Neuronal stem cell (in vitro differentiated cells): ENCODE measurements at regions not wholly inside any gene's neighbourhood (a gene's known extent, or its start where the extent isn't known, plus 50 kb on each side); places are given as distances from the start of the nearest gene placed in this dataset.
A peak's percentile ranks its signal among the peaks of the same experiment; 100 is the strongest.

Source experiments
- DNase-seq: peaks from one replicate; pipeline ENCODE4 v3.0.0-alpha.2; 2013; ENCODE audit warnings: low spot score
- H2AFZ ChIP-seq: one replicate; pipeline ENCODE4 v1.6.1; 2013; ENCODE audit warnings: mild to moderate bottlenecking, low read length, inconsistent platforms
- H2AK5ac ChIP-seq: 2 replicates; pipeline ENCODE4 v1.6.1; 2013; ENCODE audit warnings: low read depth, mild to moderate bottlenecking, inconsistent platforms, low read length, moderate library complexity, mixed read lengths
- H2BK120ac ChIP-seq: 2 replicates; pipeline ENCODE4 v1.6.1; 2013; ENCODE audit warnings: low read depth, mild to moderate bottlenecking, inconsistent platforms, low read length, moderate library complexity, mixed read lengths
- H2BK12ac ChIP-seq: one replicate; pipeline ENCODE4 v1.6.1; 2013; ENCODE audit warnings: low read length, inconsistent platforms
- H2BK15ac ChIP-seq: 2 replicates; pipeline ENCODE4 v1.6.1; 2013; ENCODE audit warnings: mild to moderate bottlenecking, low read length, inconsistent platforms, mixed read lengths
- H2BK5ac ChIP-seq: one replicate; pipeline ENCODE4 v1.6.1; 2013; ENCODE audit warnings: inconsistent platforms, mild to moderate bottlenecking, low read length, moderate library complexity
- H3K14ac ChIP-seq: one replicate; pipeline ENCODE4 v1.6.1; 2013; ENCODE audit warnings: low read length, inconsistent platforms
- H3K18ac ChIP-seq: 2 replicates; pipeline ENCODE4 v1.6.1; 2013; ENCODE audit warnings: low read length, inconsistent platforms
- H3K23ac ChIP-seq: 2 replicates; pipeline ENCODE4 v1.6.1; 2013; ENCODE audit warnings: low read depth, mild to moderate bottlenecking, mixed read lengths, low read length, inconsistent platforms; ENCODE audit not compliant: poor library complexity
- H3K27ac ChIP-seq: replicated peaks from 3 replicates; pipeline ENCODE4 v1.5.1; 2013; ENCODE audit warnings: low read length, inconsistent platforms
- H3K27me3 ChIP-seq, 3 experiments: 2 replicates each; pipeline ENCODE4 v1.6.1; 2013; ENCODE audit warnings: low read length in 3 of 3, mild to moderate bottlenecking in 2 of 3, inconsistent platforms in 1 of 3, low read depth in 1 of 3, mixed read lengths in 1 of 3, moderate library complexity in 1 of 3; ENCODE audit not compliant: control insufficient read depth in 3 of 3, insufficient read depth in 3 of 3
- H3K36me3 ChIP-seq, 2 donors: replicated peaks in 1 of 2; 2 replicates each; pipeline ENCODE4 v1.6.1; 2013; ENCODE audit warnings: low read length in 2 of 2; ENCODE audit not compliant: control insufficient read depth in 2 of 2, insufficient read depth in 2 of 2
- H3K4ac ChIP-seq: 2 replicates; pipeline ENCODE4 v1.6.1; 2013; ENCODE audit warnings: inconsistent platforms, mild to moderate bottlenecking, low read length, moderate library complexity
- H3K4me1 ChIP-seq, 2 donors: 1 replicate in 1 of 2; 2 replicates in 1 of 2; pipeline ENCODE4 v1.6.1; 2013; ENCODE audit warnings: low read length in 2 of 2, low read depth in 1 of 2; ENCODE audit not compliant: control insufficient read depth in 2 of 2, insufficient read depth in 1 of 2
- H3K4me2 ChIP-seq: one replicate; pipeline ENCODE4 v1.6.1; 2013; ENCODE audit warnings: mild to moderate bottlenecking, low read length, inconsistent platforms; ENCODE audit not compliant: insufficient read depth, poor library complexity, severe bottlenecking
- H3K4me3 ChIP-seq, 2 donors: 2 replicates each; pipeline ENCODE4 v1.5.1; 2013; ENCODE audit warnings: low read length in 2 of 2, mild to moderate bottlenecking in 2 of 2, inconsistent platforms in 1 of 2, moderate library complexity in 1 of 2
- H3K79me1 ChIP-seq: one replicate; pipeline ENCODE4 v1.6.1; 2013; ENCODE audit warnings: low read depth, mild to moderate bottlenecking, inconsistent platforms, low read length, moderate library complexity
- H3K9ac ChIP-seq: one replicate; pipeline ENCODE4 v1.6.1; 2013; ENCODE audit warnings: mild to moderate bottlenecking, low read depth, low read length, inconsistent platforms; ENCODE audit not compliant: poor library complexity
- H3K9me3 ChIP-seq, 2 donors: replicated peaks in 1 of 2; 2 replicates each; pipeline versions ENCODE3 to v1.6.1; 2013; ENCODE audit warnings: low read length in 2 of 2, mild to moderate bottlenecking in 2 of 2, inconsistent platforms in 1 of 2, low read depth in 1 of 2, mixed read lengths in 1 of 2, moderate library complexity in 1 of 2; ENCODE audit not compliant: control insufficient read depth in 2 of 2, insufficient read depth in 1 of 2
- H4K8ac ChIP-seq: one replicate; pipeline ENCODE4 v1.6.1; 2013; ENCODE audit warnings: low read depth, mild to moderate bottlenecking, inconsistent platforms, low read length, moderate library complexity
- H4K91ac ChIP-seq: one replicate; pipeline ENCODE4 v1.6.1; 2013; ENCODE audit warnings: low read length, low read depth, mild to moderate bottlenecking, inconsistent platforms; ENCODE audit not compliant: poor library complexity
- WGBS, 2 donors: extraction: QIAGEN DNeasy Blood & Tissue Kit; methylation state at CpG; one replicate each; pipeline ENCODE4 v1.1.7; 2013; ENCODE audit warnings: missing lambda C conversion rate in 2 of 2, mixed read lengths in 1 of 2; ENCODE audit not compliant: insufficient read length in 2 of 2, insufficient replicate concordance in 1 of 2; ENCODE audit errors: extremely low coverage in 2 of 2; 5-methylcytosine and 5-hydroxymethylcytosine counted together

DNA sequence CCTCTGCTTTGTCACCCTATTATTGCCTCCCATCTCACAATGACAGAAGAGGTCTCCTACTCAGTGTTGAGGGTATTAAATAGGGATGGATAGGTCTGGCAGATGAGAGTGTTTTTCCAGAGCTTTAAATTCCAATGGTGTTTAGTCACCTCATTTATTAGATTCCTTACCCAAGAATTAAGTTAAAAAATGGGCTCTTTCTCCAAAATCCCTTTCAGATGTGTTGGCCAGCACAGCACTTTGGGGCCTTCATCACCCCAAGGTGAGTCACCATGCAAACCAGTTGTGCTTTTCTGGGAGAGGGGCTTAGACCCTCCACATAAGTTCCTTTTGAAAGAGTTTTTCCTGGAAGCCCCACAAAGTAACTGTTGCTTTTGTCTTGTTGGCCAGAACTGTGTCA lies 78.4 kb downstream of the CYP26A1 start:
- DNase-seq, result no peak
- Histone ChIP-seq H2AFZ (no peak overlapping the region), H3K9me3 (no peaks in the 10 kb centered on the region), H3K4me2 (no peak overlapping the region), H2BK120ac (no peak overlapping the region), H3K79me1 (no peaks in the 10 kb centered on the region), H3K4me1 (no peaks in the 10 kb centered on the region), H2BK5ac (no peak overlapping the region), H2AK5ac (no peak overlapping the region), H3K4me3 (no peak overlapping the region), H3K9ac (no peak overlapping the region), H3K27me3 (no peaks in the 10 kb centered on the region), H3K23ac (no peak overlapping the region), H3K4ac (no peak overlapping the region), H3K27ac (no peak overlapping the region), H4K91ac (no peak overlapping the region), H3K36me3 (no peaks in the 10 kb centered on the region), H4K8ac (no peak overlapping the region), H3K18ac (no peak overlapping the region), H3K14ac (no peak overlapping the region), H2BK15ac (no peak overlapping the region), H2BK12ac (no peak overlapping the region)

DNA sequence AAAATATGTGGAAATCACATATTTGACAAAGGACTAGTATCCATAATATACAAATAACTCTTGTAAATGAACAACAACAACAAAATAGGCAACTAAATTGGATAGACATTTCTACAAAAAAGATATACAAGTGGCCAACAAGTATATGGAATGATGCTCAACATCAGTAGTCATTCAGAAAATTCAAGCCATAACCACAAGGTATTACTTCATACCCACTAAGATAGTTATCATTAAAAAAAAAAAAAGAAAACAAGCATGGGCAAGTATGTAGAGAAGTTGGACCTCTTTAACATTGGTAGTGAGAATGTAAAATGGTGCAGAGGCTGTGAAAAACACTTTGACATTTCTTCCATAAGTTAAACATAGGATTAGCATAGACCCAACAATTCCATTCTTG lies 80.8 kb downstream of the CYP26A1 start:
- no peaks in the 10 kb centered on the region for H3K36me3 ChIP-seq
- H3K4me2 ChIP-seq, result no peak overlapping the region
- H2AK5ac ChIP-seq, result no peak overlapping the region
- H3K4ac ChIP-seq, result no peak overlapping the region
- H3K27me3 ChIP-seq, result no peaks in the 10 kb centered on the region
- H3K23ac ChIP-seq, result no peak overlapping the region
- no peak overlapping the region for H3K9ac ChIP-seq
- DNase-seq, result no peak
- no peaks in the 10 kb centered on the region for H3K4me1 ChIP-seq
- no peak overlapping the region for H2BK5ac ChIP-seq
- no peak overlapping the region for H3K18ac ChIP-seq
- H4K91ac ChIP-seq, result no peak overlapping the region
- H3K4me3 ChIP-seq, result no peak overlapping the region
- no peak overlapping the region for H3K27ac ChIP-seq
- no peak overlapping the region for H2BK12ac ChIP-seq
- no peak overlapping the region for H4K8ac ChIP-seq
- no peaks in the 10 kb centered on the region for H3K9me3 ChIP-seq
- H3K79me1 ChIP-seq, result no peaks in the 10 kb centered on the region
- H2AFZ ChIP-seq, result no peak overlapping the region
- no peak overlapping the region for H2BK15ac ChIP-seq
- H2BK120ac ChIP-seq, result no peak overlapping the region
- no peak overlapping the region for H3K14ac ChIP-seq

DNA sequence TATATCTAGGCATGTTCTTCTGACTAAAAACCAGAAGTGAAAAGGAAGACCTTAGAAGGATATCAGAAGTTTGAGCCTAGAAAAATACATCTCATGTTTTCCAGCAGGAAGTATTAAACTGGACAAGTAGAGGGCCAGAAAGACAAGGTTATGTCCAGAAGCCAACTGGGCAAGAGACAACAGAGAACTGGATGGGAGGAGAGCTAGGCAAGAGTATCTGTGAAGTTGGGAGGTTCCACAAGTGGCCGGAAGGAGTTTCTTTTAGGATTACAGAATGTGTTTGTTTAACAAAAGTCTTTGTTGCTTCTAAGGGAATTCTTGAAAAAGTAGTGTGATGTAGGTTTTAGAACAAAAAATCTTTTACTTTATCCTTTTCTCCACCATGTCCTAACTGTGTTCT lies 86.4 kb downstream of the CYP26A1 start:
- WGBS, 2 donors, result no CpG with 5 or more reads among the region's 1 CpG
- H3K27me3 ChIP-seq, result no peaks in the 10 kb centered on the region
- H2BK120ac ChIP-seq, result no peak overlapping the region

DNA sequence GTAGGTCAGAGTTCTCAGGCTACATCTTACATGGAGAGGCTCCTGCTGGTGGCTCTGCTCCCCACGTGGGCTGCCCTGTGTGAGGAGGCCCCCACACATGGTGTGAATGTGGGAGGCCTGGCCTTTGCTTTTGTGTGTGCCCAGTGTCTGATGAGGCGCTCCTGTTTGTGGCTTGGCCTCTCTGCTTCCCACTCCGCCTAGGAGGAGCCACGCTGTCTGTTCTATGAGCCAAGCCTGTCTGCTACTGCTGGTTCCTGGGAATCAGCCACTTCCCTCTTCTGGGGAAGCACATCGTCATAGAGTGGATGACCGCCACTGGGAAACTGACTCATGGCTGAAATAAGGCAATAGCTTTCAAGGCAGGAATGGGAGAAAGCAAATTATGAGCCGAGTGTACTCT lies 87.1 kb downstream of the CYP26A1 start:
- H4K8ac ChIP-seq, result no peak overlapping the region
- no peaks in the 10 kb centered on the region for H3K27me3 ChIP-seq
- H4K91ac ChIP-seq, result no peak overlapping the region
- H2BK15ac ChIP-seq, result no peak overlapping the region
- no peak overlapping the region for H3K4me3 ChIP-seq
- no peak overlapping the region for H3K4ac ChIP-seq
- no peaks in the 10 kb centered on the region for H3K79me1 ChIP-seq
- no peak overlapping the region for H3K9ac ChIP-seq
- no peaks in the 10 kb centered on the region for H3K36me3 ChIP-seq
- no peak overlapping the region for H3K14ac ChIP-seq
- peak overlapping the region; percentile 29 for H2AFZ ChIP-seq
- no peak overlapping the region for H2BK12ac ChIP-seq
- H2BK120ac ChIP-seq, result no peak overlapping the region
- no peak overlapping the region for H3K23ac ChIP-seq
- no CpG with 5 or more reads among the region's 7 CpGs for WGBS, 2 donors
- H3K4me1 ChIP-seq, result no peaks in the 10 kb centered on the region
- no peak overlapping the region for H3K27ac ChIP-seq
- no peak overlapping the region for H3K4me2 ChIP-seq
- H3K9me3 ChIP-seq, result no peaks in the 10 kb centered on the region
- no peak overlapping the region for H2BK5ac ChIP-seq
- H2AK5ac ChIP-seq, result no peak overlapping the region
- DNase-seq, result no peak
- no peak overlapping the region for H3K18ac ChIP-seq

More for the DNA sequence above, 86.4 kb downstream of the CYP26A1 start:
- Histone ChIP-seq H4K8ac (no peak overlapping the region), H3K9ac (no peak overlapping the region), H3K18ac (no peak overlapping the region), H3K9me3 (no peaks in the 10 kb centered on the region), H3K79me1 (no peaks in the 10 kb centered on the region), H2BK15ac (no peak overlapping the region), H3K4ac (no peak overlapping the region), H3K36me3 (no peaks in the 10 kb centered on the region), H2BK5ac (no peak overlapping the region), H3K23ac (no peak overlapping the region), H2AK5ac (no peak overlapping the region), H2BK12ac (no peak overlapping the region), H3K27ac (no peak overlapping the region), H2AFZ (no peak overlapping the region), H3K4me3 (no peak overlapping the region), H3K4me2 (no peak overlapping the region), H3K4me1 (no peaks in the 10 kb centered on the region), H4K91ac (no peak overlapping the region), H3K14ac (no peak overlapping the region)
- no peak for DNase-seq
